ENCODE measurements at regions not wholly inside any gene's neighbourhood (a gene's known extent, or its start where the extent isn't known, plus 50 kb on each side); places are given as distances from the start of the nearest gene placed in this dataset.

DNA sequence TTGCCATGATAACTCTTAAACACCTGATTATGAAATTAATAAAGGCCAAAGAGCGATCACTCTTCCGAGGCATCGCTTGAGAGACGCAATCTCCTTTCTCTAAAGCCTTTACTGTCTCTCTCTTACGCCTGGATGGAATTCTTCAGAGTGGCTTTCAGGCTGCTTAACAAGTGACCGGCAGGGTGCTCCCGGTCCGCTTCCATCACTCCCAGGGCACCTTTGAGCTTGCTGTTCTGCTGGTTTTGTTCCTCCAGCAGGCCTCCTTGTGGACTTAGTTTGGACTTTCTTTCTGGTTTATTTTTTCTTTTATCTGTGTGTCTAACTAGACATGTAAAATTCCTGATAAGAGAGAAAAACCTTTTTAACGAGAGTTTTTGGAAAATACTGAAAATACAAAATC, 60.9 kb downstream of the MRPL32 start:
- TF ChIP-seq, protein P1, sequence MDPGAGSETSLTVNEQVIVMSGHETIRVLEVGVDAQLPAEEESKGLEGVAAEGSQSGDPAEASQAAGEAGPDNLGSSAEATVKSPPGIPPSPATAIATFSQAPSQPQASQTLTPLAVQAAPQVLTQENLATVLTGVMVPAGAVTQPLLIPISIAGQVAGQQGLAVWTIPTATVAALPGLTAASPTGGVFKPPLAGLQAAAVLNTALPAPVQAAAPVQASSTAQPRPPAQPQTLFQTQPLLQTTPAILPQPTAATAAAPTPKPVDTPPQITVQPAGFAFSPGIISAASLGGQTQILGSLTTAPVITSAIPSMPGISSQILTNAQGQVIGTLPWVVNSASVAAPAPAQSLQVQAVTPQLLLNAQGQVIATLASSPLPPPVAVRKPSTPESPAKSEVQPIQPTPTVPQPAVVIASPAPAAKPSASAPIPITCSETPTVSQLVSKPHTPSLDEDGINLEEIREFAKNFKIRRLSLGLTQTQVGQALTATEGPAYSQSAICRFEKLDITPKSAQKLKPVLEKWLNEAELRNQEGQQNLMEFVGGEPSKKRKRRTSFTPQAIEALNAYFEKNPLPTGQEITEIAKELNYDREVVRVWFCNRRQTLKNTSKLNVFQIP (CRISPR knock-in tag; IDR thresholded peaks at IDR 0.05; ENCODE audit: borderline replicate concordance, low read depth): no peak
- TF ChIP-seq, protein P2, sequence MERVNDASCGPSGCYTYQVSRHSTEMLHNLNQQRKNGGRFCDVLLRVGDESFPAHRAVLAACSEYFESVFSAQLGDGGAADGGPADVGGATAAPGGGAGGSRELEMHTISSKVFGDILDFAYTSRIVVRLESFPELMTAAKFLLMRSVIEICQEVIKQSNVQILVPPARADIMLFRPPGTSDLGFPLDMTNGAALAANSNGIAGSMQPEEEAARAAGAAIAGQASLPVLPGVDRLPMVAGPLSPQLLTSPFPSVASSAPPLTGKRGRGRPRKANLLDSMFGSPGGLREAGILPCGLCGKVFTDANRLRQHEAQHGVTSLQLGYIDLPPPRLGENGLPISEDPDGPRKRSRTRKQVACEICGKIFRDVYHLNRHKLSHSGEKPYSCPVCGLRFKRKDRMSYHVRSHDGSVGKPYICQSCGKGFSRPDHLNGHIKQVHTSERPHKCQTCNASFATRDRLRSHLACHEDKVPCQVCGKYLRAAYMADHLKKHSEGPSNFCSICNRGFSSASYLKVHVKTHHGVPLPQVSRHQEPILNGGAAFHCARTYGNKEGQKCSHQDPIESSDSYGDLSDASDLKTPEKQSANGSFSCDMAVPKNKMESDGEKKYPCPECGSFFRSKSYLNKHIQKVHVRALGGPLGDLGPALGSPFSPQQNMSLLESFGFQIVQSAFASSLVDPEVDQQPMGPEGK (CRISPR knock-in tag; IDR thresholded peaks at IDR 0.05; ENCODE audit: borderline replicate concordance): no peak
- TF ChIP-seq ARNTL (CRISPR knock-in tag; IDR thresholded peaks at IDR 0.05; ENCODE audit: borderline replicate concordance, low read depth): no peak
- TF ChIP-seq PPARA (CRISPR knock-in tag; IDR thresholded peaks at IDR 0.05; ENCODE audit: borderline replicate concordance): no peak
- TF ChIP-seq, protein P3, sequence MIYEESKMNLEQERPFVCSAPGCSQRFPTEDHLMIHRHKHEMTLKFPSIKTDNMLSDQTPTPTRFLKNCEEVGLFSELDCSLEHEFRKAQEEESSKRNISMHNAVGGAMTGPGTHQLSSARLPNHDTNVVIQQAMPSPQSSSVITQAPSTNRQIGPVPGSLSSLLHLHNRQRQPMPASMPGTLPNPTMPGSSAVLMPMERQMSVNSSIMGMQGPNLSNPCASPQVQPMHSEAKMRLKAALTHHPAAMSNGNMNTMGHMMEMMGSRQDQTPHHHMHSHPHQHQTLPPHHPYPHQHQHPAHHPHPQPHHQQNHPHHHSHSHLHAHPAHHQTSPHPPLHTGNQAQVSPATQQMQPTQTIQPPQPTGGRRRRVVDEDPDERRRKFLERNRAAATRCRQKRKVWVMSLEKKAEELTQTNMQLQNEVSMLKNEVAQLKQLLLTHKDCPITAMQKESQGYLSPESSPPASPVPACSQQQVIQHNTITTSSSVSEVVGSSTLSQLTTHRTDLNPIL (CRISPR knock-in tag; IDR thresholded peaks at IDR 0.05; ENCODE audit: low read depth): no peak
- no peak for TF ChIP-seq ZNF565 (CRISPR knock-in tag; conservative IDR thresholded peaks at IDR 0.05; ENCODE audit: low read depth)
- TF ChIP-seq, protein P4, sequence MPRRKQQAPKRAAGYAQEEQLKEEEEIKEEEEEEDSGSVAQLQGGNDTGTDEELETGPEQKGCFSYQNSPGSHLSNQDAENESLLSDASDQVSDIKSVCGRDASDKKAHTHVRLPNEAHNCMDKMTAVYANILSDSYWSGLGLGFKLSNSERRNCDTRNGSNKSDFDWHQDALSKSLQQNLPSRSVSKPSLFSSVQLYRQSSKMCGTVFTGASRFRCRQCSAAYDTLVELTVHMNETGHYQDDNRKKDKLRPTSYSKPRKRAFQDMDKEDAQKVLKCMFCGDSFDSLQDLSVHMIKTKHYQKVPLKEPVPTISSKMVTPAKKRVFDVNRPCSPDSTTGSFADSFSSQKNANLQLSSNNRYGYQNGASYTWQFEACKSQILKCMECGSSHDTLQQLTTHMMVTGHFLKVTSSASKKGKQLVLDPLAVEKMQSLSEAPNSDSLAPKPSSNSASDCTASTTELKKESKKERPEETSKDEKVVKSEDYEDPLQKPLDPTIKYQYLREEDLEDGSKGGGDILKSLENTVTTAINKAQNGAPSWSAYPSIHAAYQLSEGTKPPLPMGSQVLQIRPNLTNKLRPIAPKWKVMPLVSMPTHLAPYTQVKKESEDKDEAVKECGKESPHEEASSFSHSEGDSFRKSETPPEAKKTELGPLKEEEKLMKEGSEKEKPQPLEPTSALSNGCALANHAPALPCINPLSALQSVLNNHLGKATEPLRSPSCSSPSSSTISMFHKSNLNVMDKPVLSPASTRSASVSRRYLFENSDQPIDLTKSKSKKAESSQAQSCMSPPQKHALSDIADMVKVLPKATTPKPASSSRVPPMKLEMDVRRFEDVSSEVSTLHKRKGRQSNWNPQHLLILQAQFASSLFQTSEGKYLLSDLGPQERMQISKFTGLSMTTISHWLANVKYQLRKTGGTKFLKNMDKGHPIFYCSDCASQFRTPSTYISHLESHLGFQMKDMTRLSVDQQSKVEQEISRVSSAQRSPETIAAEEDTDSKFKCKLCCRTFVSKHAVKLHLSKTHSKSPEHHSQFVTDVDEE (CRISPR knock-in tag; IDR thresholded peaks at IDR 0.05): no peak
